Globus pallidus (tissue), 1 donor: ENCODE measurements at regions not wholly inside any gene's neighbourhood (a gene's known extent, or its start where the extent isn't known, plus 50 kb on each side); places are given as distances from the start of the nearest gene placed in this dataset.
"Not testable (repeated sequence)": the region's sequence is repeated elsewhere in the genome, so short reads cannot be mapped to it uniquely, and the experiment has no call there.

Source experiments
- DNase-seq: peaks from one replicate; pipeline ENCODE4 v3.0.0-alpha.2; 2015; ENCODE audit warnings: low spot score

DNA sequence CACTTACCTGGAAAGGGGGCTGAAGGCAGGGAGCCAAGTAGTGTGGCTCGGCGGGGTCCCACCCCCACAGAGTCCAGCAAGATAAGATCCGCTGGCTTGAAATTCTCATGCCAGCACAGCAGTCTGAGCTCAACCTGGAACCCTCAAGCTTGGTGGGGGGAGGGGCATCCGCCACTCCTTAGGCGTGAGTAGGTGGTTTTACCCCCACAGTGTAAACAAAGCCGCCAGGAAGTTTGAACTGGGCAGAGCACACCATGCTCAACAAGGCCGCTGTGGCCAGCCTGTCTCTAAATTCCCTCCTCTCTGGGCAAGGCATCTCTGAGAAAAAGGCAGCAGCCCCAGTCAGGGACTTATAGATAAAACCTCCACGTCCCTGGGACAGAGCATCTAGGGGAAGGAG, 156.3 kb downstream of the KBTBD8 start:
- no peak for DNase-seq

DNA sequence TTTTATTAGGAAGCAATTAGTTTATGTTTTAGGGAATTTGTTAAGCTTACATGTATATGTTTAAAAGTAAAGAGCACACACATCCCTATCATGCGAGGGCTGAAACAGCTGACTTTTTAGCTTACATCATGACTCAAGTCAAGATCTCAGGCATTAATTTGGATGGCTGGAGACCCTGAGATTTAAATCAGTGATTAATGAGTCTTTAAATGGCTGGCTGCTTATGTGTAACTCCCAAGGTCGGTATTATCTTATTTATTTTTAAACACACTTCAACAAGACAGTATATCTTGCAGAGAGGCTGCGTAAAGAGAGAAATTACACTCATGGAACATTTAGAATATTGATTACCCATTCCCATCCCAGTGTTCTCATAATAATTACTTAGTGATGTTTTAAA, 169.4 kb downstream of the KBTBD8 start:
- DNase-seq: no peak

DNA sequence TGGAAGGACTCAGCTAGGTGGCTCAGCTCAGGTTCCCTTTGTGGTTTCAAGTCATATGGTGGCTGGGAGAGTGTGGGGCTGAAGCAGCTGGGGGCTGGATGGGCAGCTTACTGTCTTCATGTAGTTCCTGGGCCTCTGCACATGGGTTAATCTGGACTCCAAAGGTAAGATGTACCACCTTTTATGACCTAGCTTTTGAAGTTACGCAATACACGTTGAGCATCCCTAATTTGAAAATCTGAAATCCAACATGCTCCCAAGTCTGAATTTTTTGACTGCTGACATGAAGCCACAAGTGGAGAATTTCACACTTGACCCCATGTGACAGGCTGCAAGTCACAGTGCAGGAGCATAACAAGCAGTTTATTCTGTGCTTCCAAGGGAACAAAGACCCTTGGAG, 173.7 kb downstream of the KBTBD8 start:
- DNase-seq: no peak

DNA sequence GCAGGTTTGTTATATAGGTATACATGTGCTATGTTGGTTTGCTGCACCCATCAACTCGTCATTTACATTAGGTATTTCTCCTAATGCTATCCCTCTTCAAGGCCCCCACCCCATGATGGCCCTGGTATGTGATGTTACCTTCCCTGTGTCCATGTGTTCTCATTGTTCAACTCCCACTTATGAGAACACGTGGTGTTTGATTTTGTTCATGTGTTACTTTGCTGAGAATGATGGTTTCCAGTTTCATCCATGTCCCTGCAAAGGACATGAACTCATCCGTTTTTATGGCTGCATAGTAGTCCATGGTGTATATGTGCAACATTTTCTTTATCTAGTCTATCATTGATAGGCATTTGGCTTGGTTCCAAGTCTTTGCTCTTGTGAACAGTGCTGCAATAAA, 175.0 kb downstream of the KBTBD8 start:
- not testable (repeated sequence) for DNase-seq

DNA sequence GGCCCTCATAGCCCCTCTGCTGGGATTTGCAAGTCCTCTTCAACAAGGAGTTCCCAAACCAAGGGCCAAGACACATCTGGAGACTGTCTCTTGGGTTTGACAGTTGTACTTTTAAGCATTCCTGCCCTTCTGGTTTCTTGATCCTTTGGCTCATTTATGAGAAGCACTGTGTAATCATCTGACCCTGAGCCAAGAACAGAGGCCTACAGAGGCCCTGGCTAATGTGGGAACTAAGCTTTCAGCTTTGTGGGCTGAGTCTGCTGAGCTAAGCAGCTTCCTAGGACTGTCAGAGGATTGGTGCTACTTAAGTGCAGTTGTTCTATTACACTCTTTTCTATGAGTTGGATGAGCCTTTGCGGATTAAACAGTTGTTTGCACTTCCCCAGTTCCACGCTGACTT, 178.3 kb downstream of the KBTBD8 start:
- no peak for DNase-seq

DNA sequence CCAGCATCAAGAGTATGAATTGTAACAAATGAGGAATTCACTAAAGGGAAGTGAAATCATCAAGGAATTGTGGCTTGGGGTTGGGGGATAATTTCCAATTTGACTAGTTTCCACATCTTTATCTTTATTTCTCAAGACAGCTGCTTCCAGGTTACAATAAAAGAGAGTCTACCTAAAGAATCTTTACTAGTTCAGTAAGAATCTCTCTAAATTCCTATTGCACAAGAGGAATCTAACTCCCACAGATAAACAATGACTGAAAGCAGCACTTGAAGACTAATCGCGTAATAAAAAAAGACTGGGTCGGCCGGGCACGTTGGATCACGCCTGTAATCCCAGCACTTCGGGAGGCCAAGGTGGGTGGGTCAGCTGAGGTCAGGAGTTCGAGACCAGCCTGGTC, 194.4 kb downstream of the KBTBD8 start:
- no peak for DNase-seq

DNA sequence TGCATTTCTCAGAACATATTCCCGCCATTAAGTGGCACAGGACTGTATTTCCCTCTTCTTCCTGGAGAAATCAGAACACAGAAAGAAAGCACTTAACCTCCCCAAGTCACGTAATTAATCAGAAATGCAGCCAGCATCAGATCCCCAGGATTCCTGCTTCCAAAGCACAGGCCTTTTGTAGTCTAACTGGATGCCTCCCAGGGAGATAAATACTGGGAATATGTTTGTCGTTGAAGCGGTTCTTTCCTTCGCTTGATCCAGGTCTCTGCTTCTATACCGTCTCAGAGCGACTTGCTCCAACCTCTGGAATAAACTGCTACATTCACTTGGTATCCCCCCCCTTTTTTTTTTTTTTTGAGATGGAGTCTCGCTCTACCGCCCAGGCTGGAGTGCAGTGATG, 198.6 kb downstream of the KBTBD8 start:
- no peak for DNase-seq

DNA sequence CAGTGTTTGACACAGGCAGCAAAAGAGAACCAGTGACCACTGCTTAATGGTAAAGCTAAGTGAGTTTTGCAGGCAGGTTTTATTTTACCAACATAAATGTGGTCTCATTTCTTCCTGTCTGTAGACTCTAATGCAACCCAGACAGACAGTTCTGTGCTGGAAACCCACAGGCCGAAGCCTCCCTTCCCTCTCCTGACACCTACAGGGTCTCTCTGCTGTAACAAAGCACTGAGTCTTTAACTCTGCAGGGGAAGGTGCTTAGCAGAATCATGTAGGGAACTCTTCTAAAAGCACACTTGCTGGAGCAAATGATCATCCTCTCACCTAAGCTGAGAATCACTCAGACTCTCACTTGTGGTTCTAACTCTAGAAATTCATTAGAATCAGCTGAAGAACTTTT, 200.3 kb downstream of the KBTBD8 start:
- no peak for DNase-seq

DNA sequence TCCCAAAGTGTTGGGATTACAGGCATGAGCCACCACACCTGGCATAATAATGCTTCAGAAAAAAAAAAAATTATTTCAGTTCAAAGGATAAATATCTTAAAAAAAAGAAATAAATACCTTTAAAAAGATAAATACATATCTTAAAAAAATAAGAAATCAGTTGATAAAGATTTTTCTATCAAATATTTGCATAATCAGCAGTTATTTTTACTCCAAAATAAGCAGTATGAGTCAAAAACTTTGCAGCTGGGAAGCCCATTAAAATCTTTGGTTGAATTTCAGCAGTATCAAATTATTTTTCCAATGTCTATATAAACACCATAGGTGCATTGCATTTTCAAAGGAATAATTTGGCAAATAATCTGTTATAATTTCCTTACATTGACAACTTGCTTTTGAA, 202.5 kb downstream of the KBTBD8 start:
- no peak for DNase-seq

DNA sequence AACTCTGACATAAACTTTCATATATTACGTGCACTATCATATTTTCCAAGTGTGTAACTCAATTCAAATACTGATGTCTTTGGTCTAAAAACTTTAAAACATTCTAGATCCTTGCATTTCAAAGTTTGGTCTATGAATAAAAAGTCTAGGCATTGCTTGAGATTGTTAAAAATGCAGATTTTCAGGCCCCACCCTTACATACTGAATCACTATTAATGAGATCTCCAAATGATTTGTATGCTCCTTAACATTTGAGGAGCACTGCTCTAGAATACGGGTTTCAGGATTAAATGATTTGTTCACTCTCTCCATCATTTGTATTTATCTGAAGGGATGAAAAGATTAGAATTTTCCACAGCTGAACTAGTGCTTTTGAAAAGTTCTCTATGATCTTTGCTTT, 202.9 kb downstream of the KBTBD8 start:
- DNase-seq: no peak

DNA sequence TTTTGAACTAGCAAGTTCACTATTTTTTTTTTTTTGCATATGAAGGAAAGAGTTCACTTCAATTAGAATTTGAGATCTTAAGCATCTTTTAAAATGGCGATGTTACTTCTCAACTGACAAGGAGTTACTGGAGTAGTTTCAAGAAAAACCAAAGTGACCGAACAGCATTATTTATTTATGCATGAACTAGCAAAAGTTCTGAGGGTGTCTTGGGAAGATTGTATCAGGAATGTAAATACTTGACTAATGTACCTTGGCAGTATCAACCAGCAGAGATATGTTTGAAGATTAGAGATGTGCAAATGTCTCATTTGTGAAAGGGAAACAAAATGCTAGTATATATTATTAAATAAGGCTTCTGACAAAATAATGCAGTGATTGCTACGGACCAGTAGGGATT, 203.9 kb downstream of the KBTBD8 start:
- DNase-seq: no peak

DNA sequence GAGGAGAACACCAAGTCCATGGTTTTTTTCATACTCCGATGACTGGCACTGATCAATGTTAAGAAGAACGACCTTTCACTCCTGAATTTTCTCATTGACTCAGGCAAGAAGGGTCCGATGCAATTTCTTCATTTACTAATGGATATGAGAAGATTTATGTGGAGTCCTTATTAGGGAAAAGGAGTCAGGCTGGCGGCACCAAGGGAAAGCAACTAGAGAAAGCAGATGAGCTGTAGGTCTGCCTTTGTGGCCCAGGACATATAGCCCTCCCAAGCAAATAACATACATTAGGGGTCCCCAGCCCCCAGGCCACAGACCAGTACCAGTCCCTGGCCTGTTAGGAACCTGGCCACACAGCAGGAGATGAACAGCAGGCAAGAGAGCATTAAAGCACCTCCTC, 206.8 kb downstream of the KBTBD8 start:
- no peak for DNase-seq

DNA sequence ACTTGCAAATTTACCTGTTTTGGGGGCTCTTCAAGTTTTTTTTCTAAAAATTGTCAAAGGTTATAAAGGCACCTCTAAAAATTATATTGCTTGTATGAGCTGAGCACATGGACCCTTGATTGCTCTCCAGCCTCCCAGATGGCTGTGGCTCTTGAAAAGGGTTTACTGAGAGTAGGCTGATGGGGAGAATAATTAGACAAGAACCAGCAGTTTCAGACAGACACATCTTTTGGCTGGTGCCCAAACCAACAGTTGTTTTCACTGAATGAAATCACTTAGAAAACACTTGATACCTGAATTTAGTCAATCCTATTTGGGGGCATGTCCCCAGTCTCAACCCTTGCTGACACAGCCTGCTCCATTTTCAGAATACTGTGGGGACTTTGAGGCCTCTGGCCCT, 217.6 kb downstream of the KBTBD8 start:
- DNase-seq: no peak

DNA sequence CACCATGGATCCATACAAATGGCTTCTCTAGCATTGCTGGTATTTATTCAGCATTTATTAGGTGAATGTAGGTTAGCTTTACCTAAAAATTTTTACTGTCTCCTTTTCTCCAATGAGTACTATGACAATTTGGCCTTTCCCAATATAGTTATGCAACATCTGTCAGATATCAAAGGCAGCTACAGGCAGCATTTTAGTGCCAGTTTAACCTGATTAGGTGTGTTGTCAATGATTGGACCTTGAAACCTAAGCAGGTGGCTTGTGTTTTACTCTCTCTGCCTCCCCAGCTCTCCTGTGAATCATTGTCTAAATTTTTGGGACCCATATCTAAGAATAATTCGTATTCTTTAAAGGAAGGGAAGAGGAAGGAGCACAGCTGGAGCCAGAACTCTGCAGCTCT, 228.9 kb downstream of the KBTBD8 start:
- DNase-seq: no peak

DNA sequence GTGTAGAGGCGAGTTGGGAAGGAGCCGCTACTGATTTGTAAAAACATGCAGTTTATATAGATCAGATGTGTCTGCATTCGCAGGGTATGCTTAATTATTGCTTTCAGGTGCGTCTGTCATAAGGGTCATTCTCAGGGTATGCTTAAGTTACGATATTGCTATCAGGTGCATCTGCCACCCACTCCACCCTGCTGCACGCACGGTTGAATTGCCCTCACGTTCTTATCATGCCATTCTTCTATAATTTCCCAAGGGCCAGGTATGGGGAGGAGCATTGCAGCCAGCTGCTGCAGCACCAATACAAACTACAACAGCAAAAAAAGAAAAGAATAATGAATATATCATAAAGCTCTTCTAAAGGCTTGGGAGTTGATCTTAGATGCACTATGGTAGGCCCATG, 230.0 kb downstream of the KBTBD8 start:
- DNase-seq: no peak

DNA sequence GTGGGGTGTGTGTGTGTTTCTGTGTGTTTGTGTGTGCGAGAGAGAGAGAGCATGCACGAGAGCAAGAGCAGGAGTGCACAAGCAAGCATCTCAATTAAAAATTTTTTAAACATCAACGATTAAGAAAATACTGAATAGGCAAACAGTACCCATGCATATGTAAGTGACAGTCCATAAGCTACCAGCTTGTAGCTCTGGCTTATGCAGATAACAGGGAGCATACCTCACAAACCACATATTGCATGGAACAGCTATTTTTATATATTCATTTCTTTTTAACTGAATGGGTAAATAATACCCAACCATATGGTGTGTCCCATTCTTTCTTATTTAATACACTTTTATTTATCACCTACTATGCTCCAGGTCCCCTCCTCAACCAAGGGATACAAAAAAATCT, 234.5 kb downstream of the KBTBD8 start:
- no peak for DNase-seq

DNA sequence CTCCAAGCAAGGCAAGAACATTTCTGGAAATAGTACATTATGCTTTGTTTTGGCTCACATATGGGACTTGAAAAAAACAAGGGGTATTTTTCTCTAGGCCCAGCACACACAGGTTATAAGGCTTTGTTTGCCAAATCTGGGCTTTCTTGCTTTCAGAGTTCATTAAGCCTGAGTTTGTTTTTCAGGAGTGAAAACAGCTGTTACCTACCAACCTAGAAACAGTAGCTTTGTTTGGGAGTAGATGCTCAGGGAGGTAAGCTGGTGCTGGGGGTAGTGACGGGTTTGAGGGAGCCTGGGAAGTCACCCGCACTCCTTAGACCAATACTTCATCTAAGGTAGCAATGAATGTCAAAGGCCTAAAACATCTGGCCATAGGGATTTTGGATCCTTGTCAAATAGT, 241.2 kb downstream of the KBTBD8 start:
- DNase-seq: no peak

DNA sequence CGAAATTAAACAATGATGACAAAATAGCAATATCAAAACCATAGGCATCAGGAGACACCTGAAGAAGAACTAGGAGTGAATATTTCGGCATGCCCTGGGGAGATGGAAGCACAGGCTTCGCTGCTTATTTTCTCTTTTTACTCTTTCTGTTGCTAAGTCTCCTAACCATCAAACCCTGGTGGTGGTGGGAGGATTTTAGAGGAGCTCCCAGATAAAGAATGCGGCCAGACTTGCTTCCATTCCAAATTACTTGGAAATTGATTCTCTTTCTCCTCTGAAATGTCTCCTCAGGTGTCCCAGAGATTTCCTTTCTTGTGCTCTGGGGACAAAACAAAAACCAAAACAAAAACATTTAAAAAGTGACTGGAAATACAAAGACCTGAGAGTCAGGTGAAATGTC, 243.0 kb downstream of the KBTBD8 start:
- no peak for DNase-seq

DNA sequence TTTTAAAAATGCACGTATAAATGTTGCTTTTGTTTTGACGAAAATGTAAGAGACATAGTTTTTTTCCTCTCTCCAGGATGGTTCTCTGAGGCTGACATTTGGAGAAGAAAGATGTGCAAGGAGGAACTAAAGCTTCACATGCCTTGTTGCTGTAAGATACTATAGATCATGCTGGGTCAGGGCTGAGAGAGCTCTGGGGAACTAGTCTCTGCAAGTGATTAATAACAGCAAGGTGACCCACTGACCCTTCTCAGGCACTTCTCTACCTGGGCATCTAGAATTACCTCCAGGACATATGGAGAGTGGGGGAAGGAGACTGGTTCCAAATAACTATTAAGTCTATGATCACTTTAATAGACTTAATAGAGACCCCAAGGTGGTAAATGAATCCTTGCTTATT, 246.0 kb downstream of the KBTBD8 start:
- DNase-seq: no peak

DNA sequence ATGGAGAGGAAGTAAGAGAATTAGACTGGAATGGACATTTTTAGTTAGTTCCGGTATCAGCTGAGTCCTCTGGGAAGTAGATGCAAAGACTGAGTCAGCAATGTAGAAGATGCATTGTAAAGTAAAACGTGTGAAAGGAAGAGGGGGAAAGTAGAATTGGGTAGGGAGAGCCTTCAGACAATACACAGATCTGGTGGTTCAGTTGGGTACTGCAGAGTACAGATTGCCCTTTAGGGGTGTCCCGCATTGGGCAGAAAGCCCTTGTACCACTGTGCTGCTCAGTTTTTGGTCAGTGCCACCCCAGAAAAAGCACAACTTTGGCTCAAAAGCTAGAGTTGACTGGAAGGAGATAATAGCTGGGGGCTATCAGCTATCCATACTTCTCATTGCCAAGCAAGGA, 247.4 kb downstream of the KBTBD8 start:
- no peak for DNase-seq

DNA sequence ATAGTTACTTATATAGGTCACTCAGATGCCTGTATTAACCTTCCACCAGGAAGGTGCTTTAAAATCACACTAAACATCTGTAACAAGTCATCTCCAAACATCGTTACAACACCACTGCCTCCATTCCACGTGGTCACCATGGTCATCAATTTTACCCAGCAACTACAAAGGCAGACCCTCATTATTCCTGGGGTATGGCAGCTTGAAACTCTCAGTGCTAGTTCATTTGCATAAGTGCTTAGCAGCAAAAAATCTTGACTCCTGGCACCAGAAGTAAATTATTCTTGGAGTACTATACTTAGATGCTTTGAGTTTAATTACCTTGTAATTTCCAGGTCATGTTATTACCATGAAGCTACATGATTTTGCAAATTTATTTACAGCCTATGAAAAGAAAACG, 250.6 kb downstream of the KBTBD8 start:
- DNase-seq: no peak

DNA sequence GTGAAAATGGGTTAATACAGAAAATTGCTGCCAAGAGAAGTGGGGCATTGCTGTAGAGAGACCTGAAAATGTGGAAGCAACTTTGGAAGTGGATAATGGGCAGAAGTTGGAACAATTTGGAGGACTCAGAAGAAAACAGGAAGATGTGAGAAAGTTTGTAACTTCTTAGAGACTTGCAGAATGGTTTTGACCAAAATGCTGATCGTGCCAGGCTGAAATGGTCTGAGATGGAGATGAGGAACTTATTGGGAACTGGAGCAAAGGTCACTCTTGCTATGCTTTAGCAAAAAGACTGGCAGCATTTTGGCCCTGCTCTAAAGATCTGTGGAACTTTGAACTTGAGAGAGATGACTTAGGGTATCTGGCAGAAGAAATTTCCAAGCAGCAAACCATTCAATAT, 254.8 kb downstream of the KBTBD8 start:
- peak; percentile 11 for DNase-seq

DNA sequence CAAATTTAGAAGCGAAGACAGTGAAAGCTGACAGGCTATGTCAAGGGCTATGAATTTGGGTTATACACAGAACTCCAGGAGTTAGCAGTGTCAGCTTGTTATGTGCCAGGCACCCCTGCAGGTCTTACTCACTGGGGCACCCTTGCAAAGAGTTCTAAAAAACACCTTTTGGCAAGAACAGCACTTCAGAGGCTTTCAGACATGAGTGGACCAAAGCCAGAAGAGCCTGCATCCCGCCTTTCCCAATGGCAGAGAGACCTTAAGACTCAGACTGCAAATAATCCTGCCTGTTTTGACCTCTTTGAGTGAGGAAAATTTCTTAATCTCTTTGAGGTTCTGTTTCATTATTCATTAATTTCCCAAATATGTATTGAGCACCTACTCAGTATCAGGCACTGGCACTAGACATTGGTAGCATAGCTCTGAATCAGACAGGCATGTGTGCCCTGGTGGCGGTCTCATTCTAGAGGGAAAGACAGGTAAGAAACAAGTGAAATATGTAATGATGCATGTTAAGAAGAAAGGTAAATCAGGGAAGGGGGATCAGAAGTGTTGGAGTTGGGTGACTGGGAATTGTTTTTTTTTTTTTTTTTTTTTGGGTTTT, 280.0 kb downstream of the KBTBD8 start:
- DNase-seq: no peak

DNA sequence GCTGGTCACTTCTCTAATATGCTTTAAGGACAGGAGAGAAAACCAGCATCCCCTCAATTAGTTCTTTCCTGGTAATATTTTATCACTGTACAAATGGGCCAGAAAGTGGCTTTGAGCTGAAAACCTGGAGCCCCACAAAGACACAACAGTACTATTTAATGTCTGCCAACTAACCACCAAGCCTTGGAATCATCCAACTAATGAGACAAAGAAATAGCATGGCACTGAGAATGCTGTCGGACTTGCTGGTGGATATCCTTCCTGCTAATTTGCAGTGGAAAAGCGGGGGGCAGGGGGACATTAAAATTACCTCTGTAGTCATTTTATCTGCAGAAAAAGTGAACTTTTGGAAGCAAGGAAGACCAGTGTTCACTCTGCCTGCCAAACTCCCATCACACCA, 288.5 kb downstream of the KBTBD8 start:
- no peak for DNase-seq
